GM21528 (cell line): ENCODE measurements at regions not wholly inside any gene's neighbourhood (a gene's known extent, or its start where the extent isn't known, plus 50 kb on each side); places are given as distances from the start of the nearest gene placed in this dataset.

Experiments
- ATAC-seq: cut with Tn5 transposase; IDR thresholded peaks from one replicate; pipeline ENCODE4 v1.9.1; 2021; ENCODE audit warnings: mild to moderate bottlenecking, moderate library complexity; ENCODE audit not compliant: unreplicated experiment, low FRiP score

DNA sequence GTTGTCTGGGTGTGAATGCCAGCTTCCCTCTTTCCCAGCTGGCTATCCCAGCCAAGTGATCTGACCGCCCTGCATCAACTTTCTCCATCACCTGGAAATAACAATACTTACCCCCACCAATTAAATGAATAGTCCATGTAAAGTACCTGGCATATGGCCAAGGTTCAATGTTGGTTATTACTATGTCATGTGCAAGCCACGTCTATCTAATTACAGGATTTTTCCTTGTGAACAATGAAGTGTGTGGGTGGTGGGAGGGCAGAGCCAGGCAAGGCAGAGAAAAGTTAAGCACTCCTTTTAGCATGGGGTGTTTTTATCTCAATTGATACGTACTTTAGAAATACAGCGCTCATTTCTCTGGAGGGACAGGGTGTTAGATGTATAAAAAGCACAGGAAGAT lies 121.1 kb downstream of the NHLRC3 start:
- ATAC-seq: no peak

DNA sequence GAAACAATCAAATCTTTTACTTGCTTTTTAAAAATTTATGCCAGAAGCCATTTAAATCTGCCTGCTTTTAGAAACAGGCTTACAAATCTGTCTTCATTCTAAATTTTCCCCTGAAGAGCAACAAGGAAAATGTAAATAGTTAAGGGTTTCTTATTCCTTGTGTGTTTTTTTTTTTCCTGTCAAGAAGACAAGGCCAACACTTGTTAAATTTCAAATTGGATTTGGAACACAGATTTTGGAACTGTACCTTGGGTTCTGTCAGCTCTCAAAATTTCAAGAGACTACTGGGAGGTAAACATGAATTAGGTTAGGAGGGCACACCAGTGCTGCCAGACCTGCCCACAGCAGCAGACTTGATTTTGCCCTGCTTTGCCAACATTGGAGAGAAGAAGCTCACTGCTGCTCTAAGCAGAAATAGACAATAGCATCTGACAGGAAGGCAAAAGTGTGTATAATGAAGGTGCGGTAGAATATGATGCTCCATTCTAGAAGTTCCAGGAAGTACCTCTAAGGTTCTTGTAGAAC lies 121.7 kb downstream of the NHLRC3 start:
- no peak for ATAC-seq

- ATAC-seq: no peak
Observed at GRCh38 chr13:39167018-39167417, 128.8 kb downstream of the NHLRC3 start.

DNA sequence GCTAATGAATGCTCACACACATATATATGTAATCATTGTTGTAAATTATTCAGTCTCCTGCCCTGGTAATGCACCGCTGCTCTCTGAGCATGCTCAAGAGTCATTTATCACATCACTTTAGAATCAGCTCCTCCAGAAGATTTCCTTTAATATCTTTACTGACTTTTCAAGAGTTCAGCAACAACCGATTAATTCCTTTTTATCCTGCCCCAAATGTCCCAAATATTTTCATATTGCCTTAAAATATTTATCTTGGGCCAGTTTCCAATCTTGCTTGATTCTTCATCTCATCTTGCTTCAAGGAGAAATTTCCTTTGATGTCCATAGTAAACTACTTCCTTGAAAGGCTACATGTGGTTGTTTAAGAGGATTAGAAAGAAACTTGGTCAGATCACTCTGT lies 132.5 kb downstream of the NHLRC3 start:
- no peak for ATAC-seq

DNA sequence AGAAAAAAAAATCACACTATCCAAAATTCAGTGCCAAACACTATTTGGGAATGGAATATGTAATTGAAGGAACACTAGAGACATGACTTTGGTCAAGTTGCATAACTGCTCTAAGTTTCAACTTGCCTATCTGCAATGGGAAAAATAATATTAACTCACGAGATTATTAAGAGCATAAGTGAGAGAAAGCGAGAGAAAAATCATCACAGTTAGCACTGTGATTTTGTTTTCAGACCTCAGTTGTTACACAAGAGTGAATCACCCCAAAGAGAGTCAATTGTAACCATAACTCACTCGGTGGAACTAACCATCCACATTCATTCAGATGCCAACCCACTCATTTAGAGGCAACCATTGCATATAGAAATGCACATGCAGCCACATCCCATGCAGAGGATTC lies 147.1 kb downstream of the NHLRC3 start:
- ATAC-seq: no peak

DNA sequence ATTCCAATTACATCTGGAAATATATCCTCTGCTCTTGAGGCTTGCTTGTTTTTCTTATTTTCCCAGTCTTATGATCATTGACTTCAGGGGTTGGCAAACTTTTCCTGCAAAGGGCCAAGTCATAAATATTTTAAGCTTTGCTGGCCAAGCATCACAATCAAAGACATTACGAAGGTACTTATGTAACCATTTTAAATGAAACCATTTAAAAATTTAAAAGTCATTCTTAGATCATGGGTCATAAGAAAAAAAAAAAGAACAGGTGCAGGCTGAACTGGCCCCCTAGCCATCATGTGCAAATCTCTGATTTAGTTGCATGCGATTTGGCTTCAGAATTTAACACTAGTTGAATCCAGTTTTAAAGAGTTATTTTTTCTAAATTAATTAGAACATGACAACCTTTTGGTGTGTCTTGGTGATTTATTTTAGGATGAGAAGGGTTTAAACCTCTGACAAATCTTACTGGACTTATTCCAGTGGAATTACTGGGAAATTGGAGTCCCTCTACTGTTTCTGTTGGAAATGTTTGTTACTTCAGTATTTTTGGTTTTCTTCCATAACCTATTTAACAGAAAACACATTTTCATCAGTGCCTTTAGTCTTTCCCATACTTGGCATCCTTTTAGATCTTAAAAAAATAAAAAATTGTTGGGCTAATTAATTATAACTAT lies 148.1 kb downstream of the NHLRC3 start:
- no peak for ATAC-seq

GRCh38 chr13:39189778-39190177 lies 151.5 kb downstream of the NHLRC3 start:
- ATAC-seq: no peak

GRCh38 chr13:39196965-39197646 lies 158.8 kb downstream of the NHLRC3 start:
- ATAC-seq: no peak

GRCh38 chr13:39197647-39198007 lies 159.4 kb downstream of the NHLRC3 start:
- ATAC-seq: no peak

DNA sequence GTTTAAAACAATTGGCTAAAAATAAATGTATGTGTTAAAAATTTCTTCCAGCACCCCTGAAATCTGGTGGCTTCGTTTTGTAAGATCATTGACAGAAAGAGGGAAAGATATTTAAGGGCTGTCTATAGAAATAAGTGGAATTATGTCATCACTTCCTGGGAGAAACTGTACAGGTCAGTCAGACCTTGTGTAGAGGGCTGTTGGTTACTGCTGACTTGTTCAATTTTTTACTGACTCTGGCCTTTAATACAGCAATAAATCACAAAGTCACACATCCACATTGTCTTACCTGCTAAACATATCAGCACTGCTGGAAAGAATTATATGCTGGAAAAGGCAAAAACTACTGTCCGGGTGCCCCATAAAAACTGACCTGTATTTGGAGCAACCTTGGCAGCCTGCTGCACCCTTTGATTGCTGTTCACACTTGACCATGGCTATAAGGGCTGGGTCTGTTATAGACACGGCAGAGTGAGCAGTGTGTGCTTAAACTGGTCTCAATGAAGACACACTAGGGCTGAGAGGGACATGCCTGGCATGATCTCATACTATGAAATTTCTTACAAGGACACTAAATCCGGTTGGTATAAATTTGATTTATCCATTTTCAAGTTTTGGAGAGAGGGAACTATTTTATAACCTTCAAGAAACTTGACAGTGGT lies 162.1 kb downstream of the NHLRC3 start:
- no peak for ATAC-seq

DNA sequence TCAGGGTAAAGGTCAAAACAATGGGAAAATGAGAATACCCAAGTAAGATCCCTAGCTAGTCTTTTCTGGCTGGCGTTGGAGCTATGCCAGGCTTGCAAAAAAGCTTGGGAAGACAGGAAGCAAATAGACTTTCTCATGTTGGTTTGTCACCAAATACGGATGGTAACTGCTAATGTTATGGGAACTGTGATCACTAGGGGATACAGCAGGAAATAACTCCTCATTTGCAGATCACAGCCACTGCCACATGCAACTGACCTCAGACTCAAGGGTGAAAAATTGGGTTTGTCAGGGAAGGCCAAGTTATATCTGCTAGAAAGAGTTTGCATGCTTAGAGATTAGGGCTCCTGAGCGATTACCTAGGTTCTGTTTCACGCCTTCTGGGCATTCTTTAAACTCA lies 162.9 kb downstream of the NHLRC3 start:
- ATAC-seq: no peak

DNA sequence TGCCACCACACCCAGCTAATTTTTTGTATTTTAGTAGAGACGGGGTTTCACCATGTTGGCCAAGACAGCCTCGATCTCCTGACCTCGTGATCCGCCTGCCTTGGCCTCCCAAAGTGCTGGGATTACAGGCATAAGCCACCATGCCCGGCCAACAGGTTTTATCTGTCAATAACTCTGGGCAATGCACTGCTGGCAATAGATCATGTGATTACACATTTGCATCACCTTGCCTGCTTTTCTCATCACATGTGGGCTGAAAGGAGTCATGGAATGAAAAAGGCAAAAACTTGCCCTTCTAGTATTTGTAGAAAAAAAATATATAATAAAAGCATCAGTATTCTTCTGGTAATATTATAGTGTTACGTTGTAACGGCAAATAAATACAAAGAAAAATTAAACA lies 164.5 kb downstream of the NHLRC3 start:
- no peak for ATAC-seq

- no peak for ATAC-seq
Observed at GRCh38 chr13:39208636-39209035, 170.4 kb downstream of the NHLRC3 start.

DNA sequence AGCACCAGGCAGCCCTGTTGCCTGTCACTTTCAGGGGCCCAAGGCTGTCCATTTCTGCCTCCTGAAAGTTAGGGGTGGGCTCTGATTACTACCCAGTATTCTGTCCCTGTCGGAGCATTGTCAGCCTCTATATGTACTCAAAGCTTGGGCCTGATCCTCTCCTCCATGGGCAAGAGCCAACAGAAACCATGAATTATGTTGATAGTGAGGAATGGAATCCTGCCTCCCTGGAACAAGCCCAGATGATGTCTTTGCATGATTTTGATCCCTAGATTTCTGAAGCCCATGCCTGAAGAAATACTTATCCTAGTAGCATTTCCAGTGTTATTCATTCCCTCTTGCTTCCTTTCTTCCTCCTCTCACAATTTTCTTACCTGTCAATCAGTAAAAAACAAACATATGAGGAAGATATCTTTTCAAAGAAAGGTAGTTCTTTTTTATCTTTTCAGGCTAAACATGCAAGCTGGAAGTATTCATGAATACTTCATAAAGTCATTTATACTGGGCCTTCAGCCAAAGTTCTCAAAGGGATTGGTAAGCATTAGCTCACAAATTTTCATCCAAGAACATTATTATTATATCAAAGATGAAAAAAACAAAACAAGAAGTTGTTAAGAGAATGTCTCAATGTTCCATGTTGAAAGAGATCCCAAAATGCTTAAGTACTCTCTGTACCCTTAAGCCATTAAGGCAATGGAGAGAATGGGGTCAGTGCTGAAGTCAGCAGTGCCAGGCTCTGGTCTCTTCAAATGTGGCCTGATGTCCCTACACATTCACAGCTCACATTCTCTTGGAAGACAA lies 171.7 kb downstream of the NHLRC3 start:
- no peak for ATAC-seq

DNA sequence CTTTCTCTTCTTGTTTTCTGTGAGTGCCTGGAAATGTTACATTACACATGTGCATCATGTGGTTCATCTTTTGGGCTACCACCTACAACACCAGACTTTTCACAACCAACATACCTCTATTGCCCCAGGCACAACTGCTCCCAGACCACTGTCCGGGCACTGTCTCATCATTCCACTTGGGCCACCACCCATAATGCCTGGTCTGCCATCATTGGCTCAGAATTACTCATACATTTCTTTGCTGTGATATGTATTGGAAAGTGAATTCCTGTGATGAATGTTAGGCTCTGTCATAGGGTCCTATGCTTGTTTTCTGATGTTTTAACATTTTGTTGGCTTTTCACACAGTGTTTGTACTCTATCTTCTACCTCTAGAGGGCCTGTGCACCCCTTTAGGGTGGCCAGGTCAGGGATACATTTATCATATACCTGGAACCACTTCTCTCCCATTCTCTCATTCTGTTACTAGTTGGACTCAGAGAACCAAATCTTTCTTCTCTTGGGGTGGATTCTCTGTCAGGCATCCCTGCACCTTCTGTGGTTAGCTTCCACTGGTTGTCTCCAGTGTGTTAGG lies 172.8 kb downstream of the NHLRC3 start:
- no peak for ATAC-seq

GRCh38 chr13:39215971-39216370 lies 177.7 kb downstream of the NHLRC3 start:
- ATAC-seq: no peak

DNA sequence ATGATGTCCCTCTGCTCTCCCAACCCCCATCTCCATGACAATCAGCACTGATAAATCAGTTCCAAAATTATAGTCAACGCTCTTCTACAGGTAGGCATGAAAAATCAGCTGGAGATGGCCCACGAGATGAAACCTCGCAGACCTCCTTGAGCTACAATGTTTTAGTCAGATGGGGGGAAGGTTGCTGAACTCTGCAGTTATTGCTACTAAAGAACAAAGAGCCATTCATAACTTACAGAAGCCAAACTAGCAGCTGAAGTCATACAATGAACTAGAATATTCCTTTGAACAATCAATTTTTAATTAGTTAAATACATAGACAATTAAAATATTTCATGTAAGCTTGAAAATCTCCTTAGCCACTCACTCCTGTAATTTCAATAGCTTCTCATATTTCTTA lies 179.2 kb downstream of the NHLRC3 start:
- no peak for ATAC-seq

DNA sequence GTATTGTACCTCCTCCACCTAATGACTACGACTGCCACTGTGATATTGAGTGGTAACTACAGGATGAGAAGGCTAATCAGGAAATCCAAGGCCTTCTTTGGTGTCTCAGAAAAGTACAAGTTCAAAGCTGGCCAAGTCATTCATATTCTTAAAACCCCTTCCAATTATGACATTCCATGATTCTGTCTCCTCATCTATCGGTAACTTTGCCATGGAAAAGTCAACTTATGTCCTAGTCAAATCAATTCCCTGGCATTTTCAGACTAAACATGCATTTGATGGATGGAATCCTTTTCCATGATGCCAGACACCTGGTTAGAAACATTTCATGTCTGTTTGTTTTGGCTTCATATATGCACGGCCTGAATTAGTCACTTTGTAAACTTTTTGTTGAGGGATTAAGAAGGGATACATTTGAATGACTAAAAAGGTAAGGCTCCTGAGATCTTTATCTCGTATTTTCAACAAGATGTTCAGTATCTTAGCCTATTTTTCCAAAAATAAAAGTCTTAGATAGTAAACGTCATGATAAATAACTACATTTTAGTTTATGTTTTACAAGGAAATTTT lies 186.5 kb downstream of the NHLRC3 start:
- no peak for ATAC-seq

DNA sequence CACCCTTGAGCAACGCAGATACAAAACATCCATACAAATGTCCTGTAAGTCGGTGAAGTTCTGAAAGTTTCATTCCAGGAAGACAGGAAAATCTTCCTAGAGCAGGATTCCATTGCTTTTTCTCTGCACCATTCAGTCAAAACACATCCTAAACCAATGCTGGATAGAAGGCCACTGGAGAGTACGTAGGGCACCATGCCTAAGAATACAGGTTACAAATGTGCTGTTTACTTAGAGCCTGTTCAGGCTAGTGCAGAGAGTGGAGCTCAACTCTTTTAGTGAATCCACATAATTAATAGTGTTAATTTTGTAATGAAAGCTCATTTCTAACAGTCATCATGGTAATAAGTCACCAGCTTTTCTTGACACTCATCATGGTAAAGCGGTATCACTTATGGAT lies 187.6 kb downstream of the NHLRC3 start:
- ATAC-seq: no peak

- no peak for ATAC-seq
Observed at GRCh38 chr13:39226359-39226758, 188.1 kb downstream of the NHLRC3 start.
